Globus pallidus (tissue), 1 donor: ENCODE measurements at regions not wholly inside any gene's neighbourhood (a gene's known extent, or its start where the extent isn't known, plus 50 kb on each side); places are given as distances from the start of the nearest gene placed in this dataset.

Experiments used
- DNase-seq: peaks from one replicate; pipeline ENCODE4 v3.0.0-alpha.2; 2015; ENCODE audit warnings: low spot score

DNA sequence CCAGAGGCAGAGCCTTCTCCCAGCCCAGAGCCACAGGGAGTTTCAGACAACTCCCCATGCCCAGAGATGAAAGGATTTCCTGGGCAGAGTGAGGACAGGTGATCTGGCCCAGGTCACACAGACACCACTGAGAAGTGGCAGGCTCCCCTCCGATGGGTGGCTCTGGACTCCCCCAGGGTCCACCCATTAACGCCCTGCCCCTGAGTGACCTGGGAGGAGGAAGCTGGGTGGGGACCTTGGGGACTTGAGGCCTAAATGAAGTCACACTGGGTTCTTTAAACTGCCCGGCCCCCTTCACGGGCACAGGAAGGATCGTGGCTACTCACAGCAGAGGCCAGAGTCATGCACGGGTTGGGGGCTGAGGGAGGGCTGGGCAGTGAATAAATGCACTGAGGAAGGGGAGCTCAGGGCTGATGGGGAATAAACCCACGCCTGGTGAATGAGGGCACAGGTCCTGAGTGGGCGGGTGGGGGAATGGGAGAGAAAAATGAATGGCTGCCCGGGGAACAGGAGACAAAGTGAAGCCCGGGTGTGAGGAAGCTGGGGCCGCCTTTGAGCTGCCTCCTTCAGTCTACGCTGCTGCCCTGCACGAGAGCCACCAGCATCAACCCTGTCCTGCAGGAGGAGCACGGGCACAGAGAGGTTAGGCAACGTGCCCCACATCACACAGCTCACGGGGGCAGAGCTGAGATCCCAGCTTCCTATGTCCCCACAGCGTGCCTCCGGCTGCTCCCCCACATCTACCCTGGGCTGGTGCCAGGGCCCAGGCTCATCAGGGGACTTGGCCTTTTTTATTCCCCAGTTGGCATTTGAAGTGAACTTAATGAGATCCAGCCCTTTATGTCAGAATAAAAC, 404.3 kb downstream of the MATN1 start:
- no peak for DNase-seq

DNA sequence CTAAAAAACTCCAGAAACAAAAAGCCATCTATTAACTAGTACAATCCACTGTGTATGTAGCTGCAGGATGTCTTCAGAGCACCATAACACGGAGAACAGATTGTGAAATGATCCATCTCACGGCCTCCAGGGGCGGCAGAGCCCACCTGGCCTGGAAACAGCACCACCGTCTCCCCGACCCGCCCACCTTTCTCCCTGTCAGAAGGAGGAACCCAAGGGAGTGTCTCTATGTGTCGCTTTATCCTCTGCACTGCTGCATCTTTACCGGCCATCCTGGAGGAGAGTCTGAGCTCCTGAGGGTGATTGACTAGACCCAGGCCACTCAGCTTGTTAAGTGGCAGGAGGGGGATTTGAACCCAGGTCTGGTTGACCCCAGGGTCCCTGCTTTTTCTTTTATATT, 405.0 kb downstream of the MATN1 start:
- DNase-seq: no peak

DNA sequence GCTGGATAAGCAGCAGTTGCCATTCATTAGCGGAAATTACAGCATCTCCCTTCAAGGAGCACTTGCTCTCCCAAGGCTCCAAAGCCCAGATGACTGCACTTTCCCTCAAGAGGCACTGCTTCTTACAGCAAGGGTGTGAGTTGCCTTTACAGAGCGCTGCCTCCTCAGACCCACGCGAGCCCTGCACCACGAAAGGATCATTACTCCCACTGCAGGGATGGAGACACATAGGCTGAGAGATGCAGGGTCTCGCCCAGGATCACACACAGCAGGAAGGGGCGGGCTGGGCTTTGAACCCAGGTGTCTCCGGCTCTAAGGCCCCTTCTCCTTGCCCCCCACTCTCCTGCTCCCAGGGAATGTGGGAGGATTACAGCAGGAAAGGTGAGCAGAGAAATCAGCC, 405.5 kb downstream of the MATN1 start:
- no peak for DNase-seq

DNA sequence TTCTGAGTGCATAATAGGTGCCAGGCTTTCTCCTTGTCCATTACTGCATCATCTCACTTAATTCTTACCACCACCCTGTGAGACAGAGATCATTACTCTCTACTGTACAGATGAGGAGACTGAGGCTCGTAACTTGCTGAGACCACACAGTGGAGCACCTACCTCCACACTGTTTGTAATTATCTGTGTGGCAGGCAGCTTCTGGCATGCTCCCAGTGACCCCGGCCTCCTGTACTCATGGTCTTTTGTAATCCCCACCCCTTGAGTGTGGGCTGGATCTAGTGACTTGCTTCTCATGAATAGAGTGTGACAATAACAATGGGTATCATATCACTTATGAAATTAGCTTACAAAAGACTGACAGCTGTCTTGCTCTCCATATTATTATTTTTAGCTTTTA, 407.3 kb downstream of the MATN1 start:
- DNase-seq: no peak

DNA sequence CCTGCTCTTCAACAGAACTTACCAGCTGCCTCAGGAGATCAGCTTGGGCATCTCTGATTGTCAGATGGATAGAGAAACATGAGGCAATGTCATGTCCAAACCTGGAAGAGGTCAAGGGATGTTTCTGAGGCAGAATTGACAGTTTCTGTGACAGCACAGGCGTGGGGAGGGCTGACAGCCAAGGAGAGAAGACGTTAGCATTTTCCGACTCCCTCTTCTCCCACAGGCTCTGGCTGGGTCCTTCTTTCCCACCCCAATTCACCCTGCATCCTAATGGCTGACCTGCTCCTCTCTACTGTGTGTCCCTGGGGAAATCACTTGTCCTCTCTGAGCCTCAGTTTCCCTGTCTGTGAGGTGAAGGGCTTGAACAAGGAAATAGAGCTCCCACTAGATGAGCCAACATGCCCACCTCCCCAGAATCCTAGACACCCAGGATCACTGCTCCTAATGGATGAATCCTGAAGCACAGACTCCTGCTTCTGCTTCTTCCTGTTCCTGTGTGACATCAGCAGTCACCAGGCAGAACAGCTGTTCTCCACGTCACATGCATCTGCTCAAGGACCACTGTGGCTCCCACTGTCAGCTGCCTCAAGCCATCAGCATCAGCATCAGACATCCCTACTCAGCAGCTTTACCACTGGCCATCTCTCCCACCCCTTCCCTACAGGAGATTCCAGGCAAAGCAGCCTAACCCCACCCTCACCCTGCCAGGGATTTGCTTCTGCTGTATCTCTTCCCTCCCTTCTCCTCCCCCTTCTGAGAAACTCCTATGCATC, 408.0 kb downstream of the MATN1 start:
- DNase-seq: no peak

DNA sequence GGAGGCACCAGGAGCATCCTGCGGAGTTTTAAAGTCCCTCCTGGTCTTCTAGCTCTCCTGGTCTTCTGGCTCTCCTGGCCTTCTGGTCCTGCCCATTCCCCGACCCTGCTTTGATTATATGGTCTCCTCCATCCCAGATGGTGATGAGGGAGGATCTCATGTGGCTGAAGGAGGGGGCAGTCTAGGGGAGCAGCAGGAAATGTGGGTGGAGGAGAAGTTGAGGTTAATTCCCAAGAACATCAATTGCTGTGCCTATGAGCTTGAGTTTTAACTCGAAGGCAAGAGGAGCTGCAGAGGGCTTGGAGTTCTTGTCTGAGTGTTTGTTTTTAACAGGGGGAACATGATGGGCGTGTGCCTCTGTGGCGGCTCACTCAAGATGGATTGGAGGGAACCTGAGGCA, 408.8 kb downstream of the MATN1 start:
- DNase-seq: no peak

DNA sequence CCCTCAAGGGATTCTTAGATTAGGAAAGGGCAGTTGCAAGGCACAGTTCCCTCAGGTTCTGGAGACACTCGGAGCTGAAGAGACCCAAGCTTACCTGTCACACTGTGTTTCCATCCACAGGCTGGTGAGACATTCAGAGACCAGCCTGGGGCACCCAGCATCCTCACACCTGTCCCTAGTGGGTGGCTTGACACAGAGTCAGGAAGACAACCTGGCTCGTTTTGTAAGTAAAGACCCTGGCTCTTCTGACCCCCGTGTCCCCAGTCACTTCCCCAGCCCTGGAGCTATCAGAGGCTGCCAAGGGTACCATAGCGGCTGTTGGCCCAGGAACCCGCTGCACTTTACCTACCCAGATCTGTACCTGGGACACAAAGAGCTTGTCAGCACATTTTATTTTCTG, 409.8 kb downstream of the MATN1 start:
- DNase-seq: no peak

DNA sequence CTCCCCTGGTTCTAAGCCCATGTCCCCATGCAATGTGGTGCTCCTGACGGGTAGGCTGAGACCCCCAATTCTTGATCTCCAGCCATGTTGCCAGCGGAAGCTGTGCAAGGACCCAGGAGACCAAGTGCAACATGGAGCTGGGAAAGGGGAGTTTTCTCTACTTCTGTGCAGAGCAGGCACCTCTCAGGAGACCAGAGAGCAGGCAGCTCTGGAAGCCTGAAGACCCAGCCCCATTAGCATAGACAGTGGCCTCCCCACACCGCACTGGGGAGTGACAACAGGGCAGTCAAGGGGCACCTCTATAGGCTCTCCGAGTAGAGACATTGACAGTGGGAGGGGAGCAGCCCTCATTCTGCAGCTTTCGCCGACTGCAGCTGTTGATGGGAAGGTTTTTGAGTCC, 410.2 kb downstream of the MATN1 start:
- DNase-seq: no peak

DNA sequence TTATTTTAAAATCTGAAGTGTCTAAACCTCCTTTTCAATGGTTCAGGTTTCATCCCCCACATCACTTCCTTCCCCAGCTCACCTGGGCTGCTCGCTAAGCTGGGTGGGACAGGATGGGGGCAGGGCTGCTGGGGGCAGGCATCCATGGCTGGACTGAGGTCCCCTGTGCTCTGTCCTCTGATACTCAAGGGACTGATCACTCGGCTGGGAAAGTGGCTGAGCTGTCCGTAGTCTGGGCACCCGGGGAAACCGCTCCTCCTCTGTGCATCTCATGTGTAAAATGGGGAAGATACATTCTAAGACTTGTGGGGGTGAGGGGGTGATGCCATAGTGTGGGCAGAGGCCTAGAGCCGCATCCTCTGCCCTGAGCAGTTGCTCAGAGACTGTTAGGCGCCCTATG, 411.2 kb downstream of the MATN1 start:
- no peak for DNase-seq

DNA sequence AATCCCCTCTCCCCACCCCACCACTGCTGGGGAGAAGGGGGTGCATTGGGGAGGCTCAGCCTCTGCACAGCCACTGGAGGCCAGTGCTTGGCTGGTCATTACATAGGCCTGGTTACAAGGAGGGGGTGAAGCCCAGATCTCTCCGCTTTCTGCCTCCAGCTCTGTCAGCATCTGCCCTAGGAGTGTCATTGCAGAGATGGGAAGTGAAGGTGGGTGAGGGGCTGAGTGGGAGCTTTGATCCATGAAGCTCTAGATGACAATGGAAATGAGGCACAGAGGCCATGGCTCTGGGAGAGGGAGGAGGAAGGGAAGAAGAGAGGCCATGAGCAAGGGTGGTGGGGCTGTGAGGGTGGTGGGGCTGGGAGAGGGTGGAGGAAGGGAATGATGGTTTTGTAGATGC, 411.6 kb downstream of the MATN1 start:
- no peak for DNase-seq

DNA sequence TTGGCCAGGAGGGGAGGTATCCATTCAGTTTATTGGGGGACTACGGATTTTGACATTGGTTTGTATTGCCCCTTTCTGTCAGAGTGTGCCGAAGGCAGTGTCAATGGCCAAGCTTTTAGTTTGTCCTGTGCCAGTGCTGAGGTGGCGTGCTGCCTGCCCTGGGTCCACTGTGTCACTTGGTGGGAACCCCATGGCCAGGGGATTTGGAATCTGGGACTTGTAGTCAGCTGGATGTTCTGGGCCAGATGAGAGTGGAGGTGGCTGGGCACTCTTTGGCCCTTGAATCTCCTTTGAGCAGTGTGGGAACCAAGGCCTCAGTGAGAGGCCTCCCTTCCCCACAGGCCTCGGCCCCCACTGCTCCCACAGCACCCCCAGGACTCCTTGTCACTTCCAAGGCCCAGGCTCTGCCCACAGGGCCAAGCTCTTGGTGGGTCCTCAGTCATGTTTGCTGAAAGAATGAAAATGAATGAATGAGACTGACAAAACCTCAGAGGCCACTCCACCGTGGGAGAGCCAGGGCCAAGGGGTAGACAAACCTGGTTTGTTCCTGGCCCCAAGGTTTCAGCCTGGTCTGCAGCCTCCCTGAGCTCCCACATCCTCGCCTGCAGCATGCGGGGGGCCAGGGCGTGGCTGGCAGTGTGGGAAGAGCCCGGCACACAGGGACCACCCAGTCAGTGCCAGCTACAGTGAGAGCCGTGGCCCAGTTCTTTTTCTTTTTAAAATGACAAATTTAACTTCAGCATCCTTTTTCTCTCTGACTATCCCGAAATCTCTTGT, 412.2 kb downstream of the MATN1 start:
- DNase-seq: no peak

DNA sequence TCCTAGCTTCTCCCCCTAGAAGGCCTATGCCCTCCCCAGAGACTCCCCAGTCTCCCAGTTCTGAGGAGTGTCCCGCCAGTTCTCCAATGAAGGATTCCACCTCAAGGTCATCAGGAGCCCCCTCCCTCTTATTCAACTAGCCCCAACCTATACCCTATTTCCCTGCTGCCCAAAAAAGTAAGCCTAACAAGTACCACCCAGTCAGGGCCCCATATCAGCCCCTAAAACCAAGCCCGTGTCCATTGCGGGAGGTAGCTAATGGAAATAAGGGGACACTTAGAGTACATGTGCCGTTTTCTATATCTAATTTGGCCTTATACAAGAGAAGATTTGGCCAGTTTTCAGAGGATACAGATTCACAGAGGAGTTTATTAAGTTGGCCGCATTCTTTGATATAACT, 416.2 kb downstream of the MATN1 start:
- no peak for DNase-seq

DNA sequence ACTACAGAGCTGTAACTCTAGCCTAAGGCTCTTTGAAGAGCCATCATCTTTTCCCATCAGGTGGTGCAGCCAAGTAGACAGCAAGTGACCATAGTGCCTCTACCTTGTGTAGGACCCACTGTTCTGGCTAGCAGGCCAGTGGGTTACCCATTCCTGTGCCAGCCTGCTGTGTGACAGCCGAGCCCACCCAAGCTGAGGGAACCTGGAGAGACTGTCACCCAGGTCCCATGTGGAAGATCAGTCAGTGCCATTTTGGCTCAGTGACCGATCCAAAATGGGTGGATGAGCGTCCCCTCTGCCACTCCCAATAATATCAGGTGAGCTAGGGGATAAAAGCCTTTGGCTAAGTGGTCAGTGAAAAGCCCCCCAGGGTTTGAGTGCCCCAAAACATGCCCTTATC, 417.9 kb downstream of the MATN1 start:
- no peak for DNase-seq

DNA sequence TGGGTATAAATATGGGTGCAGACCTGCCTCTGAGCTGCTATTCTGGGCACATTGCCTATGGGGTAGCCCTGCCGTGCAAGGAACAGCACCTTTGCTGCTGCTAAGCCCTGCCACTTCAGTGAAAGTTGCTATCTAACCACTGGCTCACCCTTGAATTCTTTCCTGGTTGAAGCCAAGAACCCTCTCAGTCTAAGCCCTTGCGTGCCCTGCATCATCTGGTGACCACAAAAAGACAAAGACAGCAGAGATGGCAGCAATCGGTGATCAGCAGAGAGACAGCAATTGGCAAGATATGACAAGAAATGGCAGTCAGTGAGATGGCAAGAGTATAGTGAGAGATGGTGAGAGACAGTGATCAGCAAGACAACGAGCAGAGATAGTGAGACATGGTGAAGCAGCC, 418.3 kb downstream of the MATN1 start:
- no peak for DNase-seq

DNA sequence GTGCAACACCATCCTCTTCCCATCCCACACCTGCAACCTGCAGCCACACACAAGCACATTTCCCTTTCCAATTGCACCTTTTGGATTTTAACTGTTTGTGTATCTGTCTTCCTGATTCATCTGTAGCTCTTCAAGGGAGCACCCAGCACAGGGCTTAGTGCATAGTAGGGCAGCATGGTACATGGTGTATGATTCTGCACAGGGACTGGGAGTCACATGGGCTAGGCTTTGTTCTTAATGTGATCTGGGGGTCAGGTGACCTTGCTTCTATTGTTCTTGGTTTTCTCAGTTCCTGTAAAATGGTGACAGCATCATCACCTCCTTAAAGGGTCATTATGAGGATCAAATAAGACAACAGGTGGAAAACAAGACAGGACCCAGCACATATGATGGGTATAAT, 419.3 kb downstream of the MATN1 start:
- no peak for DNase-seq

DNA sequence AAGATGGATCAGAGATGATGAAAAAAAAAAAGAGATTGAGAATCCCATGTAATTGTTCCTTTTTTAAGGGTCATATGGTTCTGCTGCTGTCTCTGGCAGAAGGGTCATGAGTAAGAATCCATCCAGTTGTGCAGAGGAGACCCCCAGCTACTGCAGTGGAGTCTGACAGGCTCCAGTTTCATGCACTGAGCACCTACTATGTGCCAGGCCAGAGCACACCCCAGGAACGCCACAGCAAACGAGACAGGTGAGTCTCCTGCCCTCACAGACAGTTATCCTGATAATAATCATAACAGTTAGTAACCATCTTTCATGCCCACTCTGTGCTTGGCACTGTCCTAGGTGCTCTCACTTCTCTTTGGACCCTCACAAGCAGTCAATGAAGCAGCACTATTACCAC, 420.0 kb downstream of the MATN1 start:
- no peak for DNase-seq

DNA sequence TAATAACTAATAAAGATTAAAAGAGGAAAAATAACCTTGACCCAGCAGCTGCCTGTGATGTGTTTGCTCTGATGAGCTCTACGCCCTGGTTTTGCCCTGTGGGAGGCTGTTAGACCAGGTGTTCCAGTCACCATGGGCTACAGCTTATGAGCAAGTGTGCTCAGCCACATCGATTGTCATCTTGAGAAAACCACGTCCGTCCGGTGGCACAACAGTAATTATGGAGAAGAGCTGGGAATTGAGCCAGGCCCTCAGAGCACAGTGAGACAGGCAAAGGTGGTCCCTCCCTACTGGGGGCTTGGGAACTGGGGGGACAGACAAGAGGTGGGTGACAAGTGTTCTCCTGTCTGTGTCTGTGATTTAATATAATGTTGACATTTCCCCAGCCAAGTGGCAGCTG, 420.5 kb downstream of the MATN1 start:
- DNase-seq: no peak

DNA sequence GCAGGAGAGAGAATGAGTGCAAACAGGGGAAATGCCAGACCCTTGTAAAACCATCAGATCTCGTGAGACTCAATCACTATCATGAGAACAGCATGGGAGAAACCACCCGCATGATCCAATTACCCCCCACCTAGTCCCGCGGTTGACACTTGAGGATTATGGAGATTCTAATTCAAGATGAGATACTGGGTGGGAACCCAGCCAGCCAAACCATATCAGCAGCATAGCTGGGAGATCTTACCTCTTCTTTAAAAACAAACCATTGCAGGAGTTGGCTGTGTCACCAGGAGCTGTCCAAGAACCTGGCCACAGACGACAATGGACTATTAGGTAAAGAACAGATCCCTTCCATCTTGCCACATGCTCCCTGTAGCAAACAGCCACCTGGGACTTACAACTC, 422.7 kb downstream of the MATN1 start:
- DNase-seq: no peak

DNA sequence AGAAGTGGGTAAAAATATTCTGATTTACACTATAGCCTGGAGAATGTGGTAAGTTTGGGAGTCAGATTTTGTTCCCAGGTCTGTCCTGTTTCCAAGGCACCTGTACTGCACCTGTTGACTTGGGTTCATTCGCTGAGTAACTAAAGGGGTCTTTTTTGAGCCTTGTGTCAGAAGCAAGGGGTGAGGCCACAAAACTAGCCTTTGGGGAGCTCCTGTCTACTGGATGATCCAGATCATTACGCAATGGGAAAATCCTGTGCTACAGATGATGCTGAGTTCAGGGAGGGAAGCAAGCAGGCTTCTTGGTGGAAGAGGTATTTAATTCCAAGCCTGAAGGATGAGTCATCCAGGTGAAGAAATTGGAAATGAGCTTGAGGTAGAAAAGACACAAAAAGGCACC, 424.0 kb downstream of the MATN1 start:
- no peak for DNase-seq

DNA sequence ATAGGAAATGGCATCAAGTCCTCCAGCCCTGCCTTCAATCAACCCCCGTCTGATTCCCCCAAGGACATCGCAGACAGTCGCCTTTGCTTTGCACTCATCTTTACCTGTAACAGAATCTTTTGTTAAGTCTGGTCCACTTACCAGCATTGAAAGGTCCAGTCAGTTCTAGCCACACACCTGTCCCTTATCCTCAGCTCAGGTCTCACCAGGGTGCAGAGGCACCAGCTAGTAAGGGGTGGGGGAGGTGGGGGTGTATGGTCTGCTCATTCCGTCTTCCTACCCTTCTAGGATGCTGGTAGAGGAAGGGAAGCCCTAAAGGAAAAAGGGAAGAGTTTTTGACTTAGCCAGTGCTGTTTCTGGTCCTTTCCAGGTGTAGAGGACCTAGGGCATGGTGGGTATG, 427.7 kb downstream of the MATN1 start:
- no peak for DNase-seq

DNA sequence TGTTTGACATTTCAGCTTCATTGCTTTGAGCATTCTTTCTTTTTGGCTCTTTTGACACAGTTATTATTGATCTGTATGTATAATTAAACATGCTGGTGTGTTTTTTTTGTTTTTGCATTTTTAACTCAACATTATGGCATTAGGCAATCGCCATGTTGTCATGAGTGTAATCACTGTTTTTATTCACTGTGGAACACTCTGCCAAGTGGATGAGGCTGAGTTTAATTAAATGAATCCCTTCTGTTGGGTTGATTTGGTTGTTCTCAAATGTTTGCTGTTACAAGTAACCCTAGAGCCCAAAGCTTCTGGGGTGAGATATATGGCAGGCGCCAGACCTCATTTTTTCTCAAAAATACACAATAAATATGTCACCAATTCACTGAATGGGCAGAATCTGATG, 428.1 kb downstream of the MATN1 start:
- DNase-seq: no peak

DNA sequence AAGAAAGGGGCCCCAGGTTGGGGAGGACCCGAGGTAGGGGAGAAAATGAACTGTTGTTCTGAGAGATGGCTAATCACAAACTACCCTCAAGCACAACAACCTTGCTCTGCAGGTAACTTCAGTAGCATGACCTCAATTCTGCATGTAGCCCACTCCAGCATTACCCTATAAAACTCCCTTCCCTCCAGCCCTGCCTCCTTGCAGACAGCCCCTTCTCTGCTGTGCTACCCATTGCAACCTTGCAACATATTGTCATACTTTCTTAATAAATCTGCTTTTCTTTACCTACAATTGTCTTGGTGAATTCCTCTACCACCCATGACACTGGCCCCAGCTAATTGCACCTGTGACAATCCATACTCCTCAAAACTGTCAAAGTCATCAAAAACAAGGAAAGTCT, 428.9 kb downstream of the MATN1 start:
- no peak for DNase-seq

DNA sequence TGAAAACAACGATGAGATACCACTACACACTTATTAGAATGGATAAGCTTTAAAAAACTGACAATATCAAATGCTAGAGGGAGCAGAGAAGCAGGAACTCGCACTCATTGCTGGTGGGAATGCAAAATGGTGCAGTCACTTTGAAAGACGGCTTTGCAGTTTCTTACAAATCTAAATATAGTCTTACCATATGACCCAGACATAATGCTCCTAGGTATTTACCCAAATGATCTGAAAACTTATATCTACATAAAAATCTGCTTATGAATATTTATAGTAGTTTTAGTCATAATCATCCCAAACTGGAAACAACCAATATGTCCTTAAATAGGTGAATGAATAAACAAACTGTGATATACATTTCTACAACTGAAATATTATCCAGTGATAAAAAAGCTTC, 430.9 kb downstream of the MATN1 start:
- no peak for DNase-seq
